Left colon (tissue), 2 donors: ENCODE measurements at regions not wholly inside any gene's neighbourhood (a gene's known extent, or its start where the extent isn't known, plus 50 kb on each side); places are given as distances from the start of the nearest gene placed in this dataset.

ENCODE experiments used
- ATAC-seq: fragments of 200-7000 bp; cut with Tn5 transposase; one replicate; pipeline ENCODE4 v1.9.1; 2020; ENCODE audit warnings: mild to moderate bottlenecking, moderate library complexity
- DNase-seq, 2 donors: peaks; one replicate each; pipeline ENCODE4 v3.0.0-alpha.2; 2020
- intact Hi-C, 2 donors: fragments of 100-400 bp; cut with DNase I in 1 of 2; cut with micrococcal nuclease in 1 of 2; formaldehyde crosslinking; loops; one replicate each; pipeline versions ENCODE4 v1.11.2 to v1.14.0; 2022; cut with DNase I, micrococcal nuclease
- donor health status: DM: no; HTN: no; CAD: no.
- donor health status: DM: yes; HTN: yes; CAD: no.

DNA sequence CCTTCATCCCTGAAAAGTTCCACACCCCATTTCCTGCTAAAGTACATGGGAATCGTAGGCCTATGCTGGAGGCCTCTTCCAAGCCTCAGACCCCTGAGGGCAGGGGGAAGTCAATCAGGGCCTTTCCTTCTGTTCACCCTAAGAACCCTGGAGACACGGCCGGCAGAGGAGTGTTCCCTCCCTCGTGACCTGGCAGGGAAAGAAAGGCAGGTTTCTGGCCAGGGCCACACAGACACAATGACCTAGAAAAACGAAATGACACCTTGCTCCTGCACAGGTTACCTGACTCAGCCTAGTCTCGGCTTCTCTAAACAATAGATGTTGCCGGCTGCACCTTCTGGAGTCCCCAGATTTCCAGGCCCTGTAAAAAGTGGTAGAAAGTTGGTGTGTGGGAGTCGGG, 60.6 kb upstream of the CADM1 start:
- intact Hi-C loops, result no loop called here
- no peak for ATAC-seq
- DNase-seq, result no peak

DNA sequence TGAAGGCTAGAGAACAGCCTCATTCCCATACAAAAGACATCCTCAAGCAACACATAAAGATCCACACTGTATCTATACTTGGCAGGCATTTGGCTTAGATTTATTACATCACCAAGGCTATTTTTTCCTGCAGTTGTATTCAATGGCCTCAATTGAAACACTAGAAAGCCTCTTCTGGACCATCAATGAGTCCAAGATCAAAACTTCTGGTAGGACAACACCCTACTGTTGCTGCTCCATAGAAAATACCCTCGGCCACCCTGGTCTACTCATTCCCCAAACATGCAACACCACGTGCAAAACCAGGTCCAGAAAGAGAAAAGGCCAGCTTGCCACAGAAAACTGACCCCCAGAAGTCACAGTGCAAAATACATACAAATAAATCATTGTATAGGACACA, 56.9 kb upstream of the CADM1 start:
- no peak for DNase-seq
- no peak for ATAC-seq
- intact Hi-C loops, result no loop called here

DNA sequence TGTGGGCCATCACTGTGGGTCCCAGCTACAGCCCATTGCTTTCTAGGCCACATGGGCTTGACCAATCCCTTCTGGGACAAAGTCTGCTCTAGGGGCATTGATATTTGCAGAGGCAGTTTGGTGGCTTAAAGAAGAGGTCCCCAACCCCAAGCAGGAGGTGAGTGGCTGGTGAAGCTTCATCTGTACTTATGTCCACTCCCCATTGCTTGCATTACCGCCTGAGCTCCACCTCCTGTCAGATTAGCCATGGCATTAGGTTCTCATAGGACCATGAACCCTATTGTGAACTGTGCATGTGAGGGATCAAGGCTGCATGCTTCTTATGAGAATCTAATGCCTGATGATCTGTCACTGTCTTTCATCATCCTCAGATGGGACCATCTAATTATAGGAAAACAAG, 54.4 kb upstream of the CADM1 start:
- intact Hi-C loops, result no loop called here
- no peak for ATAC-seq
- DNase-seq, result no peak

DNA sequence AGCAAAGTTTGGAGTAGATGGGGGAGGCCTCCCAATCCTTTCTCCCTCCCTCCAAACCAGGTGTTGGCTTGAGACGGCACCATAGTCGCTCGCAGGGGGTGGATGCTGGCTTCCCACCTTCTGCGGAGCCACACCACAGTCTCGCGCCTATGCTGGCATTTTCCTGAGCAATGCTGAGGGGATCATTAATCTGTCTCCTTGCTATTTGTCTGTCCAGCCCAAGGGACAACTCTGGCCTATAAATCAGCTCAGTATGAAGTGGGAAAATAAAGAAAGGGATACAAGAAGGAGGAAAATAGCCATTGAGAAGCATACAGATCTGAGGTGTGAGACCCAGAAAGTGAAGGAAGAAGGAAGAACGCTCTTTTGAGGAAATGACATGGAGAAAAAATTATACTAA, 53.5 kb upstream of the CADM1 start:
- intact Hi-C loops, result no loop called here
- DNase-seq (no peak), ATAC-seq (no peak)

DNA sequence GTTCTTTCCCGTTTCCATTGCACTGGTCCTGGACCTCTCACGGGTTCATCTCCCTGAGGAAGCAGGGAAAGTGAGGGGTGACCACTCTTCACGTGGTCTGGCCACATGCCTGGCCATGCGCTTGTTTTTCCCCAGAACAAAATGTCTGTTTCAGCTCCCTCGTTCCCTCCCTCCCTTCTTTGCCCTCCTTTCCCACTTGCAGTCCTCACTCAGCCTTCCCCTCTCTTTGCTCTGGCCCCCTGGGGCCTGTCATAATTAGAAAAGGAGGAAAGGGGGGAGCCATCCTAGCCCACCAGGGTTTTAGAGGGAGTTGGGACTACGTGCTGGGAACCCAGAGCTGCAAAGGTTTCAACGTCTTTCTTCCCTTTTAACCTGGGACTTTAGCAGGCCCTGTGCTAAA, 52.8 kb upstream of the CADM1 start:
- intact Hi-C loops, result no loop called here
- no peak for DNase-seq
- ATAC-seq, result no peak

DNA sequence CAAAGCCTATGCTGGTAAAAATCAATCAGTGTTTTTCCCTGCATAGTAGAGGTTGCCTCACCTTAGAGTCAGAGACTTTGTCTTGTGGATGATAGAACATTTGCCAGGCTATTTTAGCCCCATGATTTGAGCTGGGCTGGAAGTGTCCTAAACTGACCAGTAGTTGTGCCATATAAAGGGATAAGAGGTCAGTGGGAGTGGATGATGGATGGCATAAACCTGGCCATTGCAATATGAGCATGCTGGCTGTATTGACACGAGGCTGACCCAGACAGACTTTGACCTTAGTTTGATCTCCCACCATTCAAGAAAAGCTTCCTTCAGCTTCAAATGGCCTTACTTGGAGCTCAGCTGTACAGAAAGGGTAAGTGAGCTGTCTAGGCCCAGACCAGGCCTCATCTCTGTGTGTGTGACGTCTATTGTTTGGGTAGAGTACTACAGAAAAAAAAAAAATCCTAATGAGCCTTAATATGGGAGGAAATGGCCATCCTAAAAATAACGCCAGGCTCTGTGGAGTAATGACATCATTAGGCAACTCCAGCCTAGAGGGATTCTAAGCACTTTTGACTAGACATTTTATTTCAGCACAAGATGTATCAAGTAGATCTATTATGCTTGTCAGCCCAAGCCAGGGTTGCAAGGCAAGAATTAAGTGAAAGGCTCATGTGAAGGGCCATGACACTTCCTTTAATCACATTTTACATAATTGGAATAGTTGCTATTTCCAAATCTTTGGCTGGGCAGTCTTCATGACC, 51.3 kb upstream of the CADM1 start:
- no peak for ATAC-seq
- DNase-seq, result no peak
- intact Hi-C loops, result no loop called here
